Choroid plexus epithelial cell (primary cell): ENCODE measurements at regions not wholly inside any gene's neighbourhood (a gene's known extent, or its start where the extent isn't known, plus 50 kb on each side); places are given as distances from the start of the nearest gene placed in this dataset.

Experiments used
- DNase-seq: peaks from one replicate; pipeline ENCODE4 v3.0.0-alpha.2; 2010; ENCODE audit warnings: low read depth
- H3K4me3 ChIP-seq: 2 replicates; pipeline ENCODE4 v1.5.1; 2011; ENCODE audit warnings: low read depth, mild to moderate bottlenecking, control low read depth, low read length, moderate library complexity
- CTCF ChIP-seq: conservative IDR thresholded peaks from 2 replicates; pipeline ENCODE4 v1.5.1; 2011; ENCODE audit warnings: low read depth, mild to moderate bottlenecking, control low read depth, inconsistent platforms, low read length, moderate library complexity

- TF ChIP-seq CTCF = no peak
- H3K4me3 ChIP-seq = no peak overlapping the region
- DNase-seq = no peak
These were observed 123.4 kb upstream of the CXCL14 start for GRCh38 chr5:135702191-135702590.

GRCh38 chr5:135700731-135701130, 121.9 kb upstream of the CXCL14 start:
- H3K4me3 ChIP-seq = no peak overlapping the region
- no peak for DNase-seq
- no peak for TF ChIP-seq CTCF

GRCh38 chr5:135697959-135698345, 119.2 kb upstream of the CXCL14 start:
- no peak overlapping the region for H3K4me3 ChIP-seq
- DNase-seq = no peak
- TF ChIP-seq CTCF = no peak

GRCh38 chr5:135697251-135697958, 118.6 kb upstream of the CXCL14 start:
- no peak overlapping the region for H3K4me3 ChIP-seq
- TF ChIP-seq CTCF = no peak
- DNase-seq = no peak

- TF ChIP-seq CTCF = no peak
- no peak for DNase-seq
- H3K4me3 ChIP-seq = no peak overlapping the region
These were observed 117.5 kb upstream of the CXCL14 start for GRCh38 chr5:135696317-135696716.

- TF ChIP-seq CTCF = no peak
These were observed 117.0 kb upstream of the CXCL14 start for GRCh38 chr5:135695656-135696313.

GRCh38 chr5:135694906-135695305, 116.1 kb upstream of the CXCL14 start:
- no peak for TF ChIP-seq CTCF
- H3K4me3 ChIP-seq = no peak overlapping the region

More at GRCh38 chr5:135695656-135696313, 117.0 kb upstream of the CXCL14 start:
- DNase-seq = no peak
- no peak overlapping the region for H3K4me3 ChIP-seq

More at GRCh38 chr5:135694906-135695305, 116.1 kb upstream of the CXCL14 start:
- no peak for DNase-seq
